ENCODE measurements at regions not wholly inside any gene's neighbourhood (a gene's known extent, or its start where the extent isn't known, plus 50 kb on each side); places are given as distances from the start of the nearest gene placed in this dataset.

- no peak overlapping the region for H2AFZ ChIP-seq (ENCODE audit: low read depth, low read length)
- H3K27me3 ChIP-seq (ENCODE audit: insufficient read depth, low read length, poor library complexity) = no peaks in the 10 kb centered on the region
- no peak overlapping the region for H3K4me3 ChIP-seq (ENCODE audit: low read depth in 1 of 2, low read length in 2 of 2)
- H3K27ac ChIP-seq (ENCODE audit: low read length) = no peak overlapping the region
- H3K36me3 ChIP-seq (ENCODE audit: insufficient read depth, low read length) = no peaks in the 10 kb centered on the region
- H3K4me1 ChIP-seq (ENCODE audit: insufficient read depth, low read length) = no peaks in the 10 kb centered on the region
- DNase-seq = no peak
- H3K9me3 ChIP-seq (ENCODE audit: insufficient read depth, low read length, severe bottlenecking) = no peaks in the 10 kb centered on the region
- H3K9ac ChIP-seq (ENCODE audit: low read depth, low read length) = no peak overlapping the region
- H3K4me2 ChIP-seq (ENCODE audit: insufficient read depth, low read length) = no peak overlapping the region
- ATAC-seq (ENCODE audit: insufficient read depth, low read depth) = no peak
- no peaks in the 10 kb centered on the region for H3K79me2 ChIP-seq (ENCODE audit: insufficient read depth, low read length)
- H4K20me1 ChIP-seq (ENCODE audit: insufficient read depth, low read length) = no peaks in the 10 kb centered on the region
- TF ChIP-seq EZH2 (IDR thresholded peaks at IDR 0.05; ENCODE audit: borderline replicate concordance, low read depth, low read length, severe bottlenecking) = no peak
- TF ChIP-seq CTCF (IDR thresholded peaks at IDR 0.05; ENCODE audit: borderline replicate concordance, extremely low read depth, low read length, poor library complexity, severe bottlenecking) = no peak
Measured at GRCh38 chr1:99152132-99152531, 112.2 kb upstream of the PLPPR4 start.

- H3K9me3 ChIP-seq (ENCODE audit: insufficient read depth, low read length, severe bottlenecking) = no peaks in the 10 kb centered on the region
- H3K4me3 ChIP-seq (ENCODE audit: low read depth in 1 of 2, low read length in 2 of 2) = no peak overlapping the region
- DNase-seq (no peak), ATAC-seq (ENCODE audit: insufficient read depth, low read depth) (no peak)
- H3K9ac ChIP-seq (ENCODE audit: low read depth, low read length) = no peak overlapping the region
- H3K4me2 ChIP-seq (ENCODE audit: insufficient read depth, low read length) = no peak overlapping the region
- no peak overlapping the region for H3K27ac ChIP-seq (ENCODE audit: low read length)
- H3K79me2 ChIP-seq (ENCODE audit: insufficient read depth, low read length) = no peaks in the 10 kb centered on the region
- TF ChIP-seq EZH2 (IDR thresholded peaks at IDR 0.05; ENCODE audit: borderline replicate concordance, low read depth, low read length, severe bottlenecking) = no peak
- no peak for TF ChIP-seq CTCF (IDR thresholded peaks at IDR 0.05; ENCODE audit: borderline replicate concordance, extremely low read depth, low read length, poor library complexity, severe bottlenecking)
- H3K27me3 ChIP-seq (ENCODE audit: insufficient read depth, low read length, poor library complexity) = no peaks in the 10 kb centered on the region
- H3K36me3 ChIP-seq (ENCODE audit: insufficient read depth, low read length) = no peaks in the 10 kb centered on the region
- no peaks in the 10 kb centered on the region for H3K4me1 ChIP-seq (ENCODE audit: insufficient read depth, low read length)
- no peaks in the 10 kb centered on the region for H4K20me1 ChIP-seq (ENCODE audit: insufficient read depth, low read length)
- H2AFZ ChIP-seq (ENCODE audit: low read depth, low read length) = no peak overlapping the region
Measured at GRCh38 chr1:99163671-99164070, 100.6 kb upstream of the PLPPR4 start.

- Histone ChIP-seq H3K9me3 (ENCODE audit: insufficient read depth, low read length, severe bottlenecking) (no peaks in the 10 kb centered on the region), H3K36me3 (ENCODE audit: insufficient read depth, low read length) (no peaks in the 10 kb centered on the region), H4K20me1 (ENCODE audit: insufficient read depth, low read length) (no peaks in the 10 kb centered on the region), H3K27ac (ENCODE audit: low read length) (no peak overlapping the region), H3K4me3 (ENCODE audit: low read depth in 1 of 2, low read length in 2 of 2) (no peak overlapping the region), H2AFZ (ENCODE audit: low read depth, low read length) (no peak overlapping the region), H3K9ac (ENCODE audit: low read depth, low read length) (no peak overlapping the region), H3K4me1 (ENCODE audit: insufficient read depth, low read length) (no peaks in the 10 kb centered on the region), H3K27me3 (ENCODE audit: insufficient read depth, low read length, poor library complexity) (no peaks in the 10 kb centered on the region), H3K79me2 (ENCODE audit: insufficient read depth, low read length) (no peaks in the 10 kb centered on the region), H3K4me2 (ENCODE audit: insufficient read depth, low read length) (no peak overlapping the region)
- DNase-seq = no peak
- no peak for TF ChIP-seq CTCF (IDR thresholded peaks at IDR 0.05; ENCODE audit: borderline replicate concordance, extremely low read depth, low read length, poor library complexity, severe bottlenecking)
- TF ChIP-seq EZH2 (IDR thresholded peaks at IDR 0.05; ENCODE audit: borderline replicate concordance, low read depth, low read length, severe bottlenecking) = no peak
- ATAC-seq (ENCODE audit: insufficient read depth, low read depth) = no peak
Measured at GRCh38 chr1:99170516-99170915, 93.8 kb upstream of the PLPPR4 start.
